ENCODE measurements at regions not wholly inside any gene's neighbourhood (a gene's known extent, or its start where the extent isn't known, plus 50 kb on each side); places are given as distances from the start of the nearest gene placed in this dataset.
"Not testable (repeated sequence)": the region's sequence is repeated elsewhere in the genome, so short reads cannot be mapped to it uniquely, and the experiment has no call there.

DNA sequence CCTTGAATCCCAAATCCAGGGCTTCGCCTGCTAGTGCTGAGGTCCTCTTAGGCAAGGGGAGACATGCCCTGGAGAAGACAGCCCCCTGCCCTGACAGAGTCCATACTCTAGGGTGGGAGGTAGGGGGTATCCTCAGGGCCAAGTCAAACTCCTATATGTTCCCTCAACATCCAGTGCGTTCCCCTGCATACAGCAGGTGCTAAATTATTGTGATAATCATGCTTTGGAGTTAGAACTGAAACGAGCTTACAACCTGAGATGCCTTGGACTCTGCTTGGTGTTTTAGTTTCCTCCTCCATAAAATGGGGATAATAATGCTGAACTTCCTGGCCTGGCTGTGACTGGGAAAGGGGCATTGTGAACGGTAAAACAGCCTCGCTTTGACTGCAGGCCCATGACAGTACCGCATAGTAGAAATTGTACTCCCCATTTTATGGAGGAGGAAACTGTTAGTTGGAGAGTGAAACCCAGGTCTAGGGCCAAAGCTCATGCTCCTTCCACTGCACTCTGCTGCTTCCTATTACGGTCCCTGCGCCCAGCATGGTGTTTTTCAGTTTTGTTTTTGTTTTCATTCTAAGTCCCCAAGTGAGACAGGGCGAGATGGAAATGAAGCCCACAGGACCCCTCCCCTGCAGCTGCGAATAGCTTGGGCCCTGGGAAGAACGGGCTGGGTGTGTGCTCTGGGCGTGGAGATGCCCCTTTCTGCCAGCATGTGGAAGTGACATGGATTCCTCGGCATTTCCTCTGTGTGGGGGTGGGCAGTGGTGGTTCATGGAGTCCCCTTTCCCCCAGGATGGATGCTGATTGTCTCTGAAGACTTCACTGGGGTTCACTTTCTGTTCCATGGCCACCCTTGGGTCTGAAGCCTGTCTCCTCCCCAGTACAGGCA, 162.5 kb downstream of the VEGFA start:
- no peak for DNase-seq

DNA sequence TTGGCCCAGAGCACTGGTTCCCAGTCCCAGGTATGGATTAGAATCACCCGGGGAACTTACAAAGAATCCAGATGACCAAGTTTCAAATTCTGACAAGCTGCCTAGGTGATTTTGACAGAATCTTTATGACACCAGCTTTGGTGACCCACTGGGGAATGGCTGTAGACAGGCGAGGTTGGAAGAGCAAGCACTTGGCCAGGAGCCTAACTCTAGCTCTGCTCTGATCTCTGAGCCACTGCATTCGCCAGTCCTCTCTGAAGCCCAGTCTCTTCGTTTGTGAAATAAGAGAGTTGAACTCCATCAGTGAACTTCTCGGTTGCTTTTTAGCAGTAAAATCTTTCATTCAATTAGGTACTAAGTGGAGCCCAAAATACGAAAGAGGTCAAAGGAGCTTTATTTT, 161.2 kb downstream of the VEGFA start:
- DNase-seq = no peak

DNA sequence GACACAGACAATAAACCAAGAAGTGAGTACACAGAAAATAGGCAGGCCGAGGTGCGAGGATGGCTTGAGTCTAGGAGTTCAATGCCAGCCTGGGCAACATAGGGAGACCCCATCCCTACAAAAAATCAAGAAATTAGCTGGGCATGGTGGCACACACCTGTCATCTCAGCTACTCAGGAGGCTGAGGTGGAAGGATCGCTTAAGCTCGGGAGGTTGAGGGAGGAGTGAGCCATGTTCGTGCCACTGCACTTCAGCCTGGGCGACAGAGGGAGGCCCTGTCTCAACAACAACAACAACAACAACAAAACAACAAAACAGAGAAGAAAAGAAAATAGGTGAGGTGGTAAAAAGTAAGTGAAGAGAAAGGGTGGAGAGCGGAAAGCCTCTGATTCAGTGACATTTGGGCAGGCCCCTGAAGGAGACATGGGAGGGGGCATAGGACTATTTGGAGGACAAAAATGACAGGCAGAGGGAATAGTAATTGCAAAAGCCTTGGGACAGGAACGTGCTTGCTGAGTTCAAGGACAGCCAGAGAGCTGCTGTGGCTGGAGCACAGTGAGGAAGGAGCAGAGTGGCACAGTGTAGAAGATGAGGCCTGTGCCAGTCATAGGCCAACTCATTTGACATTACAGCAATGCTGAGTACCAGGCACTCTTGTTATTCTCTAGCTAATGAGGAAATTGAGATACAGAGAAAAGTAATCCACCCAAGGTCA, 160.6 kb downstream of the VEGFA start:
- no peak for DNase-seq

DNA sequence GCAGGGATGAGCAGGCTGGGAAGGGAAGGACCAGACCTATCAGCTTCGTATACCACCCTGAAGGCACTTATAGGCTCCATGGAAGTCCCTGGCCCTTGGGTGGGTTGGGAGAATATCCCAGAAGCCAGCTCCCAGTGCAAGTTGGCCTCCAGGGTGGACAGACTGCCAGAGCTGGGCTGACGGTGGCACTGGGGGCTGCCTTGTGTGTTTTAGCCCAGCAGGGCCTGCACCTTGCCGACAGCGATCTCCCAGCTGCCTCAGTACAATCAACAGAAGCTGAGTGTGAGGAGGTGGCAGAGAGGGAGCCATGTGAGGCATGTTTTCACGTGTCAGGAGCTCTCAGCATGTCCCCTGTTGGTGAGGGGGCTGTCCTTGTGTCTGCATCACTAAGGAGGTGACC, 159.5 kb downstream of the VEGFA start:
- DNase-seq = no peak

DNA sequence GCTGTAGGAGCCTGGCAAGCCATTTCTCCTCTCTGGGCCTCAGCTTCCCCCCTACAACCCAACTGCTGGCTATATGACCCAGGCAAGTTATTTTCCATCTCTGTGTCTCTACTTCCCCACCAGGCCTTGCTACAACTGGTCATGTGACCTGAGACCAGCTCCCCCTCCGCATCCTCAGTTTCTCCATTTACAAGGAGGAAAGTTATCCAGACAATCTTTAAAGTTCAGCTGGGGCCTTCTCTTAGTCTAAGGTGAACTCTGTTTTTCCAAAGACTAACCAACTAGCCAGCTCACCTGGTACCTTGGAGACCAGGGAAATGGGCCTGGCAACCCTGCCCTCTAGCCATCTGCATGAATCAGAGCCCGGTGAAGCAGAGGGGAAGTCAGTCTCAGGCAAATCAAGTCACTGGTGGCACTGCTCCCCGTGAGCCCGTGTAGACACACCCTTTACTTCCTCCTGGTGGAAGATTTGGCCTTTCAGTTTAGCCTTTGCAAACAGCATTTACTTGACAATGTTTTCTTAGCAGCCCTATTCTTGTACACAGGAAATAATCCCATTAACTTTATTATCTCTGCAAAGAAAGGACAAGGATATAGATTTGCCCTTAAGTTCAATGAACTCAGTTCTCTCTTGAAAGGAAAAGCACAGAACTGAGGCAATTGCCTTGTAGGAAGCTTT, 157.7 kb downstream of the VEGFA start:
- no peak for DNase-seq

DNA sequence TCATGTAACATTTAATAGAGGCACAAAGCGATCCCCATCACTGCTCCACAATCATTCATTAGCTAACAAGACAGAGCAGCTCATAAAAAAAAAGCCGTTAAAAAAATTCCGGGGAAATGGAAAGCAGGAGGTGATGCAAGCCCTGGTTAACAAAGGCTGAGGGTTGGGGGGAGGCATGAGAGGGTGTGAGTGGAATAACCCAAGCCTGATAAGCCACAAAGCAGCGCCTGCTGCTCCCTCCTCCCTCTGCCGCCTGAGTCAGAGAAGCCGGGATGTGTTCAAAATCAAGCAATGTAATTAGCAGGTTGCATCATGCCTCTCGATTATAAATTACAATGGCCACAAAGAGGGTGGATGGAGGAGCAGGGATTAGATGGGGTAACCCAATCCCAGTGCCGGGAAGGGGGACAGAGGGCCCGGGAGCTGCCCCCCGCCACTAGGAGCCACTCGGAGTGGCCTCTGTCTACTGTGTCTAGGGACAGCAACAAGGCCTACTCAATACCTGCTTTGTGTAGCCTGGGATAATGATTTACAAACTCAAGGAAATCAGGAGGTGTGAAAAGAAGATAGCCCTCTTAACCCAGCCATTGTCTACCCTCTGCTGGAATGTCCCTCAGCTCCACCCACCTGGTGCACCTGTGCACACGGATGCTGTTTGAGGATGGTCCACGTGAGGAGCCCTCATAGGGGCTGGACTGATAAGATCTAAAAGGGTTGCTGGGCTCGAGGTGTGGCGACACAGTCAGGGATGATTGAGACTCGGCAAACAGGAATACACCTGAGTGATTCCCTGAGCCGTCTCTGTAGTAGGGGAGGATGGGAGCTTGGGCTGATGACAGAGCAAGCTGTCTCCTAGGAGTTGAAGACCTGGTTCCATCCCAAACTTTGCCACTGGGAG, 156.9 kb downstream of the VEGFA start:
- DNase-seq = no peak

DNA sequence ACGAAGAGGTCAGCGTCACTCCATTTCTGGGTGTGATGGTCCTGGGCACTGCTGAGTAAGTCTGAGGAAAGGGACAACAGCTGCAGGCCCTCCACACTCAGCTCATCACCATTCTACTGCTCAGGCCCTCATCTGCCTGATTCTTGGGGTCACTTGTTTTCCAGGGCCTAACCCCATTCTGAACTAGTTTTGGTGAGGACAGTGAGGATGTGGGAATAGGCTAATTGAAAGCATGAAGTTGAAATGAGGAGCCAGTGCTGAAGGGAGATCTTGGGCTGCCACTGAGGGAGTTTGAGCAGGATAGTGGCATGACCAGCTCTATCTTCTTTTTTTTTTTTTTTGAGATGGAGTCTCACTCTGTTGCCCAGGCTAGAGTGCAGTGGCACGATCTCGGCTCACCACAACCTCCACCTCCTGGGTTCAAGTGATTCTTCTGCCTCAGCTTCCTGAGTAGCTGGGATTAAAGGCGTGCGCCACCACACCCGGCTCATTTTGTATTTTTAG, 155.7 kb downstream of the VEGFA start:
- DNase-seq = not testable (repeated sequence)

DNA sequence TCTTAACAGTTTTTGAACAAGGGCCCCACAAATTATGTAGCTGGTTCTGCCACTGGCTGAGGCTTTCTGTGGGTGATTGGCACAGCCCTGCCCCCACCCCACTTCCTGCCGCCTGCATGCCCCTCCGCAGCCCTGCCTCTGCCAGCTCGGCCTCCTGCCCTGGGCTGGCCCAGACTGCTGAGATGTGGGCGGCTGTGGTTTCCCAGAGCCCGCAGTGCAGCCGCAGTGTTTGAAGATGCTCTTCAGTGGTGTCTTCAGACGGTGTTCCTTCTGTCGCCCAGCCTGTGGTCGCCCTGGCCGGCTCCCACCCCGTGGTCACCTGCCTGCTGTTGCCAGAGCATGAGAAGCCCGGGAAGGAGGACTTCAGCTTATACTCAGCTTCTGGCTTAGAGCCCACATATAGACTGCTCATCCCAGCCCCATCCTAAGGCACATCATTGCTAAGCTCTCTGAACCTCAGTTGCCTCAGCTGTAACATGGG, 154.3 kb downstream of the VEGFA start:
- peak; percentile 56 for DNase-seq

DNA sequence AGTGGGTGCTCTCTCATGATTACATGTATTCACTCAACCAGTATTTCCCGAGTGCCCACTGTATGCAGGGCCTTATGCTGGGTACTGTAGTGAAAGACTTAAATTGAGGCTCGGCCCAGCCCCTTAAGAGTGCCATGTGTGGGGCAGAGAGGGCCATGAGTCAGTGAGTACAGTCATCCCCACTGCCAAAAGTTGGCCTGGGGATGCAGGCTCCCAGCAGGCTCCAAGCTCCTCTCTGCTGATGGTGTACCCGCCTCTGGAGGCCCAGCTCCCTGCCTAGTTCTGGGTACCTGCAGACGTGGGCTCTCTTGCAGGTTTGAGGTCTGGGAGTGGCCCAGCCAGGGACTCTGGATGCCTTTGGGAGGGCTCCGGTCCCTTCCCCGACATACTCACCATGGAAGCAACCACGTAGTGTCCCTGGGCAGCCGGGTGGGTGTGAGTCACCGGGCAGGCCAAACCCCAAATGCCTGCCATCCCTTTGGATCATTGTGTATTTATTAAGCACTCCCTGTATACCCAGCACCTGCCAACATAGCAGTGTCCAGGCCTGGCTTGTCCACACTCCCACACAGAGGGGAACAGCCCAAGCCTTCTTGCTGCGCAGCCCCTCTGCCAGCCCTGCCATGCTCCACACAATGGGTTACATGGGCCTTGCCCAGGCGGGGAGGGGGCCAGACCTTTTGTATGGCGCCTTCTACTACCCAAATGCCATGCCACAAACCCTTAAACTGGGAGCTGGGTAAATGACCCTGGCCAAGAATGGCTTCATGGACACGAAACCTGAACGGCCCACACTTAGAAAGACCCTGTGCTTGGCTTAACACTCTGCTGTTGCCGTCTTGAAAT, 153.6 kb downstream of the VEGFA start:
- no peak for DNase-seq

DNA sequence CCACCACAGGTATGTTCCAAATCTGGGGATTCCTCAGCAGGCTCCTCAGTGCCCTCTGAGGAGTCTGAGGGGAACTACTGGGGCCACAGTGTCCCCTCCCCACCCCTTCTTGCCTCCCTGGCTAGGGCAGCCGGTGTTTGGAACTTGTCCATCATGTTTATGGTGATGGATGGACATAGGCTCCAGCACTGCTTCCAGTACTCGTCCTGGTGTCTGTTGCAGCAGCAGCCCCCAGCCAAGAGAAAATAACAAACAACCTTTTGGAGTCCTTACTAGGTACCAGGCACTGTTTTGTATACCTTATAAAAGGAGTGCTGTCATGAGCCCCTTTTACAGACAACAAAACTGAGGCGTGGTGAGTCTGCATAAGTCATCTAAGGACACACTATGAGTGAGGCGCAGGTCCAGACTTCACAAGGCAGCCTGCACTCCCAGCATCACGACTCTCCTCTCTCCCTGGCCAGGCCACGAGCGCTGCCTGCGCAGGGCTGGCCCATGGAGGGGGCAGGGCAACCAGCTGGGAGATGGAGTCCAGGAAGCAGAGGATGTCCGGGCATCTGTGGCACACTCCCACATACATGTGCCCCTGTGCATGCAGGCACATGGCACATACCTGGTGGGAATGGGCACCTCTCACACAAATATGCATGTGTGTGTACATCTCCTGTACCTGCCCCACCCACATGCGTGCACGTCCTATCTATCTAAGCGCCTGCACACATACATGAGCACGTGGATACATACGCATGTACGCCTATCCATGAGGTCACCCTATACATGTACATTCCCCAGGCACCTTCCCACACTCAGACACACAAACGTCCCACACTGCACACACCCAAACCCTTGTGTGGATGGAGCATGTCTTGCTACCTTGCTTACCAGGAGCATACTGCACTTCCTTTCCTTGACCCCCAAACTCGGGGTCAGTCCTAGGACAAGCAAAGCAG, 152.7 kb downstream of the VEGFA start:
- no peak for DNase-seq

DNA sequence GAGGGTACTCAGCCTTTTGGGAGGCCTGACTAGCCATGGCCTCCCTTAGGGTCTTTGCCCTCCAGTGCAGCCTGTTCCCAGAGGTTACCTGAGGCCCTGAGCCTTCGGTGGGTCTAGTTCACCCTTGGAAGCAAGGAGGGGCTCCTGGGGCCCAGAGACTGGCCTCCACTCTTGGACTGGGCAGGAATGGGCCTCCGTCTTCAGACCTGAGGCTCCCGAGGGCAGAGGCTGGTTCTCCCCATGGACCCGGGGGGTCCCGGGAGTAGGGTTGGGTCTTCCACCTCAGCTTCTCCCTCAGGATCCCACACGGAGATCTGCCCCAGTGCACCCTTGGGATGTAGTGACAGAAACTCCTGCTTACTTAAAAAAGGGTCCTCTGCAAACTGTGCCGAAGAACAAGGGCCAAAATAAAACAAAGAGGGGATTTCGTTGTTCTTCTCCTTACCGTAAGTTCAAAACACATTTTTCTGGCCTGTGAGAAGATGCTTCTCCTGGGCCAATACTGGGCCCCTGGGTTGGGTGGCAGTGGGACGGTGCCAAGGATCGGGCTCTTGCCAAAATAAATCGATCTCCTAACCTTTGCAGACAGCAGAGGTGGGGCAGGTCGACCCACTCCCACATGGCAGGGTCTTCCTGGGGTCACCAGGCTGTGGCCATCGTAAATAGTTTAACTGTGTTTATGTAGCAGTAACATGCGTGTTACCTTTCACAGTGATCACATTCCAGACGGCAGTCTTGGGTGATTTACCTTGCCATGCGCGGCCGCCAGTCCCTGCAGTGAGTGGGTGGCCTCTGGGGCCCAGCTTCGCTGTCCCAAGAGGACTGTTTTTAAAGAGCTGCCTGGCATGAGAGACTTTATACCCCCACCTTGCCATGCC, 151.8 kb downstream of the VEGFA start:
- DNase-seq = no peak

DNA sequence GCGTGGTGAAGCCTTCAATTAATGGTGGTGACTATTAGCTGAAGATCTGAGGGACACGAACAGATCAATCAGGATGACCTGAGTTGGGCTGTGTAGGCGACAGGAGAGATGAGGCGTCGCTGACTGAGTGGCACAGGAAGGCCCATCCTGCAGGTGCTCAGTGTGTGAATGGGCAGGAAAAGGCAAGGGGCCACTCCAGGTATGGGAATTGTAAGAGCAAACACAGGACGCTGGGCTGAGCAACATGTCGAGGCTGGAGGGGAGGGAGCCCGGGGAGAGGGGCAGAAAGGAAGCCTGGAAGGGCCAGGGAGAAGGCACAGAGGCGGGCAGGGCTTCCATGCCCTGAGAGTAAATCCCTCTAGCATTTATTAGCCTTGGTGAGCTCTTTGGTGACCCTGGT, 151.0 kb downstream of the VEGFA start:
- DNase-seq = no peak

DNA sequence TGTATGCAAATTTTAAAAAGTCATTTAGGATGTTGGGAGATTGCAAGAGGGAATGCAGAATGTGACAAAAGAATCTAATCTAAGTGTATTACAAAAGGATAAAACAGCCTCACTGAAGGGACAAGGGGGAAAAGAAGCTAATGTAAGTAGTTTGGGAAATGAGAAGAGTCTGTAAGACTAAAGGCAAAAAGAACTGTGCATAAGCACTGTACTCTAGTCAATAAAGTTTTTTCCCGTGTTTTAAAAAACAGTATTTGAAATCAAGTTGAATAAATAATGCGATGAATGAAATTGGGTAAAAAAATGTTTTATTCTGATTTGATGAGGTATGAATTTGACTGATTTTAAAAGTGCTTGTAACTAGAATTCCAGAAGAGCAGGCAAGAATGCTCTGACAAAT, 149.8 kb downstream of the VEGFA start:
- DNase-seq = no peak

DNA sequence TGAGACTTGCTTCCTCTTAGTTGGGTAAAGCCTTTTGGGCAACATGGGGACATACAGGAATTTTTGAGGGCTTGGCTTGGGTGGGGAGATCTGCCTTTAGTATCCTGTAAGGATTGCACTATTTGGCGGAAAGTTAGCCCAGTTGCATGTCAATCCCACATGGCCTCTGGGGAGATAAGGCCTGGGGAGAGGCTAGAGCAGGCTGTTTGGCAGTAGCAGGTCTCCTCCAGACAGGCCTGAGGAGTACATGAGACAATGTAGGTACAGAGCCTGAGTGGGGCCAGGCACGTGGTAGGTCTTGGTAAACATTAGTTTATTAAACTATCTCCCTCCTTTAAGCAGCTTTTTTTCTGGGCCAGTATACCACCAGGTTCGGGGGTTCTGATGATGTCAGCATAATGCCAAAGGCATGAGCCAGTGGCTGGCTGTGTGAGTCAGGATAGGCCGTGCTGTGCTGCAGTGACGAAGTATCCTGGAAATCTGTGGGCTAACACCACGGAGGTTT, 147.9 kb downstream of the VEGFA start:
- DNase-seq = no peak

DNA sequence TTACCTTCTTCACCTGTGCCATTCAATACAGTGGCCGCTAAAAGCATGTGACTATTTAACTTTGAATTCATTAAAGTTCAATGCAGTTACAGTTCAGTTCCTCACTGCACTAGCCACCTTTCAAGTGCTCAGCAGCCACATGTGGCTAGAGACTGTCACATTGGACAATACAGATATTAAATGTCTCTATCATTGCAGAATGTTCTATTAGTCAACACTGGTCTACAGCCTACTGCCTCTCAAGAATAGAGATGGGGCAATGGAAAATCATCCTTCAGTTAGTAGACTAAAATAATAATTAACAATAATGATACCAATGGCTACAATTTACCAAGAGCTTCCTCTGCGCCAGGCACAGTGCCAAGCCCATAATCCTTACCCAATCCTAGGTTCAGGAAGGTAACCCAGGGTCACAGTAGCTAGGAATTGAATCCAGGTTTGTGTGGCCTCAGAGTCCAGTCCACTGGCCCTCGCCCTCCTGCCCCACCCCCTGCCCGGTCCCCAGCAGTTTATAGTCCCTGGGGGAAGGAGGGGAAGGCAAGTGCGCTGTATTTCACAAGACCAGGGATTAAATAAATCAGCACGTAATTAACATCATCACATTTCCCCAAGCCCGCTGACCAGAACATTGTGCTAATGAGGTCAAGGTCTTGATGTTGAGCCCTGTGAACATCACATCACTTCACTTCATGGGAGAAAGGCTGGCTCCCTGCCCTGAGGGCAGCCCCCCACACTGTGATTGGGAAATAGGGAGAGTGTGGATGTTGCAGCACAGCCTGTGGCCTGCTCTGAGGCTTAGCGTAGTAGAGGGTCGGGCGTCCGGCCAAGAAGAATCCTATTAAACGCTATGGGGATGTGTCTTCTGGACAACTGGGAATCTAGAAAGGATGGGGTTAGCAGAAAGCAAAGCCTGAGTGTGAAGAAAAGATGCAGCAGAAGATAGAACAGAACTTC, 147.2 kb downstream of the VEGFA start:
- DNase-seq = no peak

DNA sequence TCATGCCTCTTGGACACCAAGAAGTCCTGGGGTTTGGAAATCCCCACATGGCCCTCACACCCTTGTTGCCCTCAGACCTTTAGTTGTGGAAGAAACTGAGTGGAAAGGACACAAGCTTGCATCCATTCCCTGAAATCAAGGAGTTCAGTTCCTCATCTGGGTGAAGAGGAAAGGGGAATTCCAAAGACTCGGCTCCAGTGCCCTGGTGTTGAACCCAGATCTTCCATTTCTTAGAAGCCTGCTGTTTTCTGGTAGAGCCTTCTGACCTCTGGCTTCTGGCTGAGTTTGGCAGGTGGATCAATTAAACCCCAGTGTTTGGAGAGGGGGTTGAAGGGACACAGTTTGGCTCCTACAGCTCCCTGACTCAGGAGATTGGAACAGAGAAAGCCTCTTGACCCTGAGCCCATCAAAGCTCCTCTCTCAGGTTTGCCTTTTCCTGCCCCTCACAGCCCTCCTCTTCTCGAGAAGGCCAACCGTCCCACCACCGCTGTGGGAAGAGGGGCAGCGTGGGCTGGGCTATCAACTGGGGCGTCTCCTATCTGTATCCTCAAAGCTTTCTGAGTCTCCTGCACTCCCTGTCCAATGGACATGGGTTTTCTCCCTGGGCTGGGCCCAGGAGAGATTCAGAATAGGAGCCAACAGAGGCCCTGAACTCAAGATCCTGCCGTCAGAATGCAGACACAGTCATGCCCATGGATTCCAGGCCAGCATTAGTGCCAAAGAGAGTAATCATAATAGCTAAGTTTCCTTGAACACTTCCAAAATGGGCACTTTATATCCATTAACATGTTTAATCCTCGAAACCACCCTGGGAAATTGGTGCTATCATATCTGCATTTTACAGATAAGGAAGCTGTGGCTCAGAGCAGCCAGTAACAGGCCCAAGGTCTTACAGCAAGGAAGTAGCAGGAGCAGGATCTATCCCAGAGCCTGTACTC, 146.2 kb downstream of the VEGFA start:
- no peak for DNase-seq

All from CD4-positive, alpha-beta T cell treated with Interleukin-10 for 1 hour (primary cell).